IMR-90 (cell line): ENCODE measurements at regions not wholly inside any gene's neighbourhood (a gene's known extent, or its start where the extent isn't known, plus 50 kb on each side); places are given as distances from the start of the nearest gene placed in this dataset.
A peak's percentile ranks its signal among the peaks of the same experiment; 100 is the strongest.

Experiments
- ATAC-seq: fragments of 200-7000 bp; cut with Tn5 transposase; 2 replicates; pipeline ENCODE4 v1.9.1; 2020; ENCODE audit warnings: low read depth, mild to moderate bottlenecking, moderate library complexity
- BruUV-seq: library from RNA; stranded (reverse); fragments of 400-500 nt; replicated peaks from 2 replicates; lab custom pipeline; 2021; lab: Mats Ljungman, UMichigan
- CTCF ChIA-PET: fragments of 300-600 bp; formaldehyde crosslinking; extraction: SDS; loops from one replicate; lab custom pipeline; 2021; ENCODE audit warnings: antibody characterized with exemption; lab: Yijun Ruan, JAX
- POLR2A ChIA-PET: fragments of 300-600 bp; sonication (Branson Sonifier 250); formaldehyde crosslinking; loops from one replicate; lab custom pipeline; 2022; ENCODE audit warnings: antibody characterized with exemption; ENCODE audit not compliant: unreplicated experiment; lab: Charles Lee
- DNase-seq: peaks from one replicate; pipeline ENCODE4 v3.0.0; 2013
- H2AFZ ChIP-seq: replicated peaks from 2 replicates; pipeline ENCODE3; 2013; ENCODE audit warnings: low read length, mild to moderate bottlenecking; ENCODE audit not compliant: poor library complexity
- H2AK5ac ChIP-seq: 2 replicates; pipeline ENCODE4 v1.6.1; 2013; ENCODE audit warnings: low read depth, low read length, inconsistent platforms
- H2AK9ac ChIP-seq: replicated peaks from 2 replicates; pipeline ENCODE3; 2013; ENCODE audit warnings: mild to moderate bottlenecking, low read depth, low read length, moderate library complexity; ENCODE audit not compliant: poor library complexity
- H2BK120ac ChIP-seq: 2 replicates; pipeline ENCODE4 v1.6.1; 2013; ENCODE audit warnings: low read depth, low read length, inconsistent platforms
- H2BK15ac ChIP-seq: 3 replicates; pipeline ENCODE4 v1.6.1; 2013; ENCODE audit warnings: low read depth, low read length, inconsistent platforms
- H2BK20ac ChIP-seq: 2 replicates; pipeline ENCODE4 v1.6.1; 2013; ENCODE audit warnings: low read depth, mild to moderate bottlenecking, inconsistent platforms, low read length, moderate library complexity
- H2BK5ac ChIP-seq: 2 replicates; pipeline ENCODE4 v1.6.1; 2013; ENCODE audit warnings: mild to moderate bottlenecking, low read depth, low read length, inconsistent platforms; ENCODE audit not compliant: poor library complexity, severe bottlenecking
- H3K14ac ChIP-seq: replicated peaks from 2 replicates; pipeline ENCODE4 v1.6.1; 2013; ENCODE audit warnings: low read depth, low read length, inconsistent platforms
- H3K18ac ChIP-seq: 2 replicates; pipeline ENCODE4 v1.6.1; 2013; ENCODE audit warnings: low read depth, low read length, control low read depth
- H3K23ac ChIP-seq: 2 replicates; pipeline ENCODE4 v1.6.1; 2013; ENCODE audit warnings: low read depth, low read length, inconsistent platforms
- H3K27ac ChIP-seq: 2 replicates; pipeline ENCODE4 v1.5.1; 2013; ENCODE audit warnings: mild to moderate bottlenecking, control low read depth, low read length; ENCODE audit not compliant: insufficient read depth
- H3K27me3 ChIP-seq: 2 replicates; pipeline ENCODE4 v1.6.1; 2013; ENCODE audit warnings: low read length; ENCODE audit not compliant: control insufficient read depth, insufficient read depth
- H3K36me3 ChIP-seq: 2 replicates; pipeline ENCODE4 v1.6.1; 2013; ENCODE audit warnings: low read length, mixed read lengths; ENCODE audit not compliant: control insufficient read depth, insufficient read depth
- H3K4ac ChIP-seq: 2 replicates; pipeline ENCODE4 v1.6.1; 2013; ENCODE audit warnings: low read depth, low read length, inconsistent platforms
- H3K4me1 ChIP-seq: 2 replicates; pipeline ENCODE4 v1.6.1; 2013; ENCODE audit warnings: low read length, mixed read lengths; ENCODE audit not compliant: control insufficient read depth, insufficient read depth
- H3K4me2 ChIP-seq: 2 replicates; pipeline ENCODE4 v1.6.1; 2013; ENCODE audit warnings: low read depth, mild to moderate bottlenecking, control low read depth, low read length, moderate library complexity
- H3K4me3 ChIP-seq: 2 replicates; pipeline ENCODE4 v1.5.1; 2013; ENCODE audit warnings: low read depth, mild to moderate bottlenecking, control low read depth, low read length, moderate library complexity; ENCODE audit not compliant: insufficient read depth
- H3K56ac ChIP-seq: 2 replicates; pipeline ENCODE4 v1.6.1; 2013; ENCODE audit warnings: low read length, inconsistent platforms; ENCODE audit not compliant: insufficient read depth; ENCODE audit errors: extremely low read depth
- H3K79me1 ChIP-seq, 2 experiments: 2 replicates each; pipeline ENCODE4 v1.6.1; 2013; ENCODE audit warnings: low read length in 2 of 2, inconsistent platforms in 1 of 2, low read depth in 1 of 2
- H3K9ac ChIP-seq: 2 replicates; pipeline ENCODE4 v1.6.1; 2013; ENCODE audit warnings: low read depth, low read length, control low read depth
- H3K9me1 ChIP-seq: 2 replicates; pipeline ENCODE4 v1.6.1; 2013; ENCODE audit warnings: low read length, inconsistent platforms; ENCODE audit not compliant: insufficient read depth
- H3K9me3 ChIP-seq: 2 replicates; pipeline ENCODE4 v1.6.1; 2013; ENCODE audit warnings: low read length; ENCODE audit not compliant: control insufficient read depth, insufficient read depth
- H4K20me1 ChIP-seq: 2 replicates; pipeline ENCODE4 v1.6.1; 2013; ENCODE audit warnings: low read length, inconsistent platforms; ENCODE audit not compliant: insufficient read depth
- H4K5ac ChIP-seq: 2 replicates; pipeline ENCODE4 v1.6.1; 2013; ENCODE audit warnings: mild to moderate bottlenecking, low read depth, low read length, control low read depth
- H4K8ac ChIP-seq, 2 experiments: 2 replicates each; pipeline ENCODE4 v1.6.1; 2013; ENCODE audit warnings: low read depth in 2 of 2, low read length in 2 of 2, control low read depth in 1 of 2, inconsistent platforms in 1 of 2
- H4K91ac ChIP-seq: 2 replicates; pipeline ENCODE4 v1.6.1; 2013; ENCODE audit warnings: low read depth, low read length, inconsistent platforms; ENCODE audit not compliant: insufficient read depth
- BHLHE40 ChIP-seq: fragments of 150-350 bp; IDR thresholded peaks from 2 replicates; pipeline ENCODE4 v1.6.1; 2016; ENCODE audit warnings: mild to moderate bottlenecking, low read depth, low read length
- CEBPB ChIP-seq: IDR thresholded peaks from 2 replicates; pipeline ENCODE4 v1.6.1; 2012; ENCODE audit warnings: low read depth, low read length, improper control_type of control experiment
- MAFK ChIP-seq: IDR thresholded peaks from 2 replicates; pipeline ENCODE4 v1.6.1; 2012; ENCODE audit warnings: low read depth, low read length, improper control_type of control experiment
- MAZ ChIP-seq: IDR thresholded peaks from 2 replicates; pipeline ENCODE4 v1.6.1; 2012; ENCODE audit warnings: low read depth, mild to moderate bottlenecking, low read length, improper control_type of control experiment, moderate library complexity, borderline replicate concordance
- MXI1 ChIP-seq: IDR thresholded peaks from 2 replicates; pipeline ENCODE4 v1.6.1; 2012; ENCODE audit warnings: low read depth, mild to moderate bottlenecking, low read length, moderate library complexity, borderline replicate concordance
- POLR2A ChIP-seq: IDR thresholded peaks from 2 replicates; pipeline ENCODE4 v1.6.1; 2012; ENCODE audit warnings: mild to moderate bottlenecking, low read depth, low read length
- RAD21 ChIP-seq: IDR thresholded peaks from 2 replicates; pipeline ENCODE4 v1.6.1; 2012; ENCODE audit warnings: low read length, improper control_type of control experiment
- SMC3 ChIP-seq: fragments of 150-350 bp; IDR thresholded peaks from 2 replicates; pipeline ENCODE4 v1.6.1; 2016; ENCODE audit warnings: low read depth, mild to moderate bottlenecking, antibody characterized with exemption, low read length, moderate library complexity
- WGBS, 2 experiments: methylation state at CpG; one replicate each; pipeline versions ENCODE4 v1.1.5 to v1.1.7; 2013; ENCODE audit warnings: missing lambda C conversion rate in 2 of 2; ENCODE audit not compliant: insufficient read length in 1 of 2; ENCODE audit errors: extremely low coverage in 2 of 2; 5-methylcytosine and 5-hydroxymethylcytosine counted together
- dilution Hi-C: fragments of 300-500 bp; cut with HindIII; formaldehyde crosslinking; loops from one replicate; pipeline ENCODE4 v1.14.3; 2018; ENCODE audit warnings: low sequenced_read_pairs; ENCODE audit not compliant: unreplicated experiment
- in situ Hi-C: fragments of 300-500 bp; cut with MboI; formaldehyde crosslinking; loops from 3 replicates; pipeline ENCODE4 v1.14.3; 2019; ENCODE audit warnings: low sequenced_read_pairs, inconsistent platforms, mixed read lengths
- intact Hi-C: fragments of 100-400 bp; cut with micrococcal nuclease; formaldehyde crosslinking; loops from 2 replicates; pipeline ENCODE4 v1.10.0; 2022
- TF ChIP-seq, protein P1 (sequence below): conservative IDR thresholded peaks from 2 replicates; pipeline ENCODE4 v1.5.1; 2012; ENCODE audit warnings: mild to moderate bottlenecking, low read depth, low read length, improper control_type of control experiment
- TF ChIP-seq, protein P2 (sequence below): fragments of 150-350 bp; IDR thresholded peaks from 2 replicates; pipeline ENCODE4 v1.6.1; 2017; ENCODE audit warnings: mild to moderate bottlenecking, antibody characterized with exemption, low read length, low read depth

DNA sequence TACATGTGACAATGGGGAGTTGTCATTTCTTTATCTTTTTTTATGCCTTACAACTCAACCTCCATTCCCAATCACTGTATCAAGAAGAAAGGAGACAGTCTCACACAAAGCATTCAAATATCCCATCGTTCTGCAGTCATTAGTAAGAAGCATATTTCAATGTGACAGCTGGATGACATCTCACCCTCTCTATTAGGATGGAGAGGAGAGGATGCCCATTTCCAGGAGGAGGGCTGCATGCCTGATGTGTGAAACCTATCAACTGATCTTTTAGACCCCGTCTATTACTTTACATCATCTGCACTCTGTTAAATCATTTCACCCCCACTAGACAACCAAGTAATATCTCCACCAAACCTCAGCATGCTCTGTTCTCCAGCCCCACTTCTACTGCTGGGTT lies 292.7 kb upstream of the CHAC2 start:
- Histone ChIP-seq H3K4ac (0 out of 2 replicates have a peak overlapping the region, but pooled peaks have one; percentile 2), H2AFZ (no peak overlapping the region), H3K36me3 (no peaks in the 10 kb centered on the region), H2AK5ac (0 out of 2 replicates have a peak overlapping the region, but pooled peaks have one; percentile 29), H3K56ac (0 out of 2 replicates have a peak overlapping the region, but pooled peaks have one; percentile 32), H4K5ac (no peak overlapping the region), H3K9ac (no peak overlapping the region), H3K4me3 (no peak overlapping the region), H3K9me3 (no peaks in the 10 kb centered on the region; the same call in 1 of the 2 replicates), H3K27me3 (no peaks in the 10 kb centered on the region), H4K91ac (no peak overlapping the region), H3K18ac (peak overlapping the region; percentile 16; the same call in 1 of the 2 replicates), H3K9me1 (0 out of 2 replicates have a peak, but pooled peaks cover 3% of the 10 kb centered on the region), H2BK120ac (peak overlapping the region; percentile 70; the same call in 1 of the 2 replicates), H3K79me1 (no peaks in the 10 kb centered on the region), H2BK20ac (peak overlapping the region; percentile 70; the same call in 1 of the 2 replicates), H3K27ac (no peak overlapping the region), H3K14ac (0 out of 2 replicates have a peak overlapping the region, but pooled peaks have one; percentile 2), H2BK15ac (0 out of 3 replicates have a peak overlapping the region, but pooled peaks have one; percentile 9), H3K4me1 (peaks cover 7% of the 10 kb centered on the region), H4K20me1 (no peaks in the 10 kb centered on the region), H2BK5ac (no peak overlapping the region), H3K4me2 (no peak overlapping the region), H3K23ac (no peak overlapping the region), H2AK9ac (no peak overlapping the region), H4K8ac (no peak overlapping the region; a peak in 1 of 4 replicates)
- WGBS, 2 experiments = no CpG with 5 or more reads among the region's 2 CpGs
- BruUV-seq = no TSS peak
- TF ChIP-seq, protein P1, sequence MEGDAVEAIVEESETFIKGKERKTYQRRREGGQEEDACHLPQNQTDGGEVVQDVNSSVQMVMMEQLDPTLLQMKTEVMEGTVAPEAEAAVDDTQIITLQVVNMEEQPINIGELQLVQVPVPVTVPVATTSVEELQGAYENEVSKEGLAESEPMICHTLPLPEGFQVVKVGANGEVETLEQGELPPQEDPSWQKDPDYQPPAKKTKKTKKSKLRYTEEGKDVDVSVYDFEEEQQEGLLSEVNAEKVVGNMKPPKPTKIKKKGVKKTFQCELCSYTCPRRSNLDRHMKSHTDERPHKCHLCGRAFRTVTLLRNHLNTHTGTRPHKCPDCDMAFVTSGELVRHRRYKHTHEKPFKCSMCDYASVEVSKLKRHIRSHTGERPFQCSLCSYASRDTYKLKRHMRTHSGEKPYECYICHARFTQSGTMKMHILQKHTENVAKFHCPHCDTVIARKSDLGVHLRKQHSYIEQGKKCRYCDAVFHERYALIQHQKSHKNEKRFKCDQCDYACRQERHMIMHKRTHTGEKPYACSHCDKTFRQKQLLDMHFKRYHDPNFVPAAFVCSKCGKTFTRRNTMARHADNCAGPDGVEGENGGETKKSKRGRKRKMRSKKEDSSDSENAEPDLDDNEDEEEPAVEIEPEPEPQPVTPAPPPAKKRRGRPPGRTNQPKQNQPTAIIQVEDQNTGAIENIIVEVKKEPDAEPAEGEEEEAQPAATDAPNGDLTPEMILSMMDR = no peak
- TF ChIP-seq MAZ = no peak
- TF ChIP-seq MAFK = no peak
- no peak for TF ChIP-seq RAD21
- TF ChIP-seq POLR2A = no peak
- TF ChIP-seq, protein P2, sequence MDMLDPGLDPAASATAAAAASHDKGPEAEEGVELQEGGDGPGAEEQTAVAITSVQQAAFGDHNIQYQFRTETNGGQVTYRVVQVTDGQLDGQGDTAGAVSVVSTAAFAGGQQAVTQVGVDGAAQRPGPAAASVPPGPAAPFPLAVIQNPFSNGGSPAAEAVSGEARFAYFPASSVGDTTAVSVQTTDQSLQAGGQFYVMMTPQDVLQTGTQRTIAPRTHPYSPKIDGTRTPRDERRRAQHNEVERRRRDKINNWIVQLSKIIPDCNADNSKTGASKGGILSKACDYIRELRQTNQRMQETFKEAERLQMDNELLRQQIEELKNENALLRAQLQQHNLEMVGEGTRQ = no peak
- no peak for TF ChIP-seq CEBPB
- no peak for TF ChIP-seq SMC3
- no peak for TF ChIP-seq MXI1
- no peak for TF ChIP-seq BHLHE40
- dilution Hi-C loops (no loop called here), intact Hi-C loops (no loop called here), in situ Hi-C loops (no loop called here)
- DNase-seq = no peak
- POLR2A ChIA-PET = no interaction called here
- CTCF ChIA-PET = no interaction called here
- ATAC-seq = no peak
